ENCODE measurements at regions not wholly inside any gene's neighbourhood (a gene's known extent, or its start where the extent isn't known, plus 50 kb on each side); places are given as distances from the start of the nearest gene placed in this dataset.

GRCh38 chr19:28486473-28486872 lies 726.5 kb downstream of the UQCRFS1 start:
- no peak for DNase-seq

GRCh38 chr19:28485292-28485691 lies 727.7 kb downstream of the UQCRFS1 start:
- DNase-seq = peak in 1 of 3 donors; percentile 23

- DNase-seq = no peak
Measured at GRCh38 chr19:28483197-28483596, 729.8 kb downstream of the UQCRFS1 start.

GRCh38 chr19:28482221-28482620 lies 730.7 kb downstream of the UQCRFS1 start:
- no peak for DNase-seq

DNA sequence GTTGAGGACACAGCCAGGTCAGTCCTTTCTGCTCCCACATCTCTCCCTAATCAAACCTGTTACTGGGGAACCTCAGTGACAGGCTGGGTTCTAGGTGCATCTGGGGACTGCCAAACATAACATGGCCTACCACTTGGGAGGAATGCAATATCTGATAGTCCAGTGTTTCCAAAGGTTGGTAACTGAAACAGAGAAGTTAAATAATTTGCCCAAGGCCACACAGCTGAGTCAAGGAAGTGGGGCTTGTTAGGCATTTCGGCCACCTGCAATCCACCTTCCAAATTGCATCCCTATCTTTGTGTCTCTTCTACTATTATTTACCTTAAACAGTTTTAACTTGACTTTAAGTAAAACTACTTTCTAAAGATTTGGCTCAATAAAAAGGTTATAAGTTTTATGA lies 731.3 kb downstream of the UQCRFS1 start:
- no peak for DNase-seq

DNA sequence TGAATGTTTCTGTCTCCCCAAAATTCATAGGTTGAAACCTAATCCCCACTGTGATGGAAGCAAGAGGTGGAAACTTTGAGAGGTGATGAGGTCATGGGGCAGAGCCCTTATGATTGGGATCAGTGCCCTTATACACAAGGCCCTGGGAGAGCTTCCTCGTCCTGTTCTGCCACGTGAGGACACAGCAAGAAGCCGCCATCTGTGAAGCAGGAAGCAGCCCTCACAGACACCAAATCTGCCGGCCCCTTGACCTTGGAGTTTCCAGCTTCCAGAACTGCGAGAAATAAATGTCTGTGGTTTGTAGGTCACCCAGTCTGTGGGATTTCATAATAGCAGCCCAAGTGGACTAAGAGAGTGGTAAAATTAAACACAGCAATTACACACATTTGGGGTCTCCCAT lies 737.4 kb downstream of the UQCRFS1 start:
- DNase-seq = no peak

DNA sequence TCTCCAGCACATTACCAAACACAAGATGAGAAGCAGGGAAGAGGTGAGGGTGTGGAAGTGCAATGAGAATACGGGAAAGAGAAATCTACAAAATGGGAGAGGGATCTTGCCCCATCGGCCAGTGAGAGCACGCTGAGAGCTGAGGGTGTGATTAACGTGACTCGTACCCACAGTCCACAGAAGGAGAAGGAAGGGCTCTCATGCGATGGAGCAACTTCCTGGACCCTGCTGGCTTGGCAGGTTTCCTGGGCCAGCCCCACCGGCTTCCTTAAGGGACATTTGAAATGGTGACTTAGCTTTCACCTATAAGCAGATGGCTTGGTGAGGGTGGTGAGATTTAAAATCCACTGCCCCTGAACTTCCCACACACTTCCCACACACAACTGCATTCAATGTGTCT lies 740.1 kb downstream of the UQCRFS1 start:
- no peak for DNase-seq

DNA sequence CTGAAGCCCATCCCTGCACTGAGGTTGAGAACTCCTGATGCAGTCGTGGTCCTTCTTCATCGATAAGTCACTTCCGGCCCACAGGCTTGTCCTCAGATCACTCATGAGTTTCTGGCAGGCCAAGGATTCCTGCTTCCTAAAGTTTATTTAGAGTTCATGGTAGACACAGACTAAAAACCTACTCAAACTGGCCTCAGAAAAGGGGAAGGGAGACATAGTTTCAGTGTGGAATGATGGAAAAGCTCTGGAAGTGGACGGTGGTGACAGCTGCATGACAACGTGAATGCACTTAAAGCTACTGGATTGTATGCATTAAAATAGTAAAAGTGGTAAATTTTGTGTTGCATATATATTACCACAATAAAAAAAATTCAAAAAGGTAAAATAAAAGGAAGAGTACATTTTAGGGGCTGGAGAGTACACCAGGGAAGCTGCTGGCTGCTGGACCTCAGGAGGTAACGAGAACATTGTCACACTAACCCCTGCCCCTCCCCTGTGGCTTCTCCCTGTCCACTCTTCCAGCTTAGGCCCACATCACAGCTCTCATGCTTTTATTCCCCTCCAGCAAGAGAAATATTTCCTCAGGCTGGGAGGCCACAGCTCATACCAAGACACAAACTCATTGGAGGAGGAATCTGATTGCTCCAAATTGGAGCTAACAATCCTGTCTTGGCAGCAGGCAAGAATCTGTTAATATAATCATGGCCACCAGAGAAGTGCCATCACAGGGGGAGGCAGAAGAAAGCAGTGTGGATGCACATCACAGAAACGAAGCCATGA lies 741.0 kb downstream of the UQCRFS1 start:
- no peak for DNase-seq

GRCh38 chr19:28469544-28469943 lies 743.4 kb downstream of the UQCRFS1 start:
- DNase-seq = no peak

GRCh38 chr19:28468701-28469459 lies 744.1 kb downstream of the UQCRFS1 start:
- DNase-seq = peak in 2 of 3 donors; percentile 24 to 41

GRCh38 chr19:28466107-28467045 lies 746.6 kb downstream of the UQCRFS1 start:
- peak; percentile 26 to 56 (median 50) for DNase-seq

DNA sequence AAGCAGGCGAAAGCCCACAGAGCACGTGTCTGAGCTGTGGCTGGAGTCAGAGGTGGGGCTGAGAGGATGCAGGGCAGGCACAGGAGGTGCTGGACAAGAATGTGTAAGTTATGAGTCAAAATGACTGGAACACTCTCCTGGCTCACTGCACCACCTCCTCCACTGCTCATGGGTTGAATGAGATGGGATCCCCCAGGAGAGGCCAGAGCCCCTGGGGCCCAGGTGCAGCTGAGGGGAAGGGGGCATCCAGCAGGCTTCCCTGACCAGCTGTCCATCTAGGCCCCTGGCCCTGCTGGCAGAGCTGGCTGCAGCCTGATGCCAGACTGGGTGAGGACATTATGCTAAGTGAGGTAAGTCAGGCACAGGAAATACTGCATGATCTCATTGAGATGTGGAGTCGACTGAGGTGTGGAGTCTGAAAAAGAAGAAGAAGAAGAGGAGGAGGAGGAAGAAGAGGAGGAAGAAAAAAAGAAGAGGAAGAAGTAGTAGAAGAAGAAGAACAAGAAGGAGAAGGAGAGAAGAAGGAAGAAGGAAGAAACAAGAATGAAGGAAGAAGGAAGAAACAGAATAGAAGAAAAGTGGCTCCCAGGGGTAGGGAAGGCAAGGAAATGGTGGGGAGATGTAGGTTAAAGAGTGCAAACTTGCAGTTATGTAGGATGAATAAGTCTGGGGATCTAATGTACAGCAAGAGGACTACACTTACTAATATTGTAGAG lies 747.4 kb downstream of the UQCRFS1 start:
- DNase-seq = no peak

DNA sequence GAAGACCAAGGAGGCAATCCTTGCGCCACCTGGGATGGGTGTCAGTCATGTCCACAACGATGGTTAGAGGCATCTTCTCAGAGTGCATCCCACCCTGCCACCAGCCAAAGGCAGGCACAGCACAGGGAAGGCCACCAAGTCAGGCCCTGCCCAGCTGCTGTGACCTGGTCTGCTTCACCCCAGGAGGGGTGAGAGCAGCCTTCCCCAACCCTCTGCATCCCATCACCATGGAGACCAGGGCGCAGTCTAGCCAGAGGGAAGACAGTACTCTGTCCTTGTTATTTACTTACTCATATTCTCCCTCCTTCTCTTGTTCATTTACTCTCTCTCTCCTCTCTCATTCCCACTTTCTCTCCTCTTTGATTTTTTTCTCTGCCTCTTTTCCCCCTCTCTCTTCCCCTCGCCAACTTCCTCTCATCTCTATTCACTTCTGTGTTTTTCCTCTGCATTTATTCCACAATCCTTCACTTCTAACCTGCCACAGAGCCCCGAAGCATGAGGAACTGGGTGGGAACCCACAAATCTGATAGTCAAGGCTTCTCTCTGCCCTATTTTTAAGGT lies 749.4 kb downstream of the UQCRFS1 start:
- DNase-seq = no peak

DNA sequence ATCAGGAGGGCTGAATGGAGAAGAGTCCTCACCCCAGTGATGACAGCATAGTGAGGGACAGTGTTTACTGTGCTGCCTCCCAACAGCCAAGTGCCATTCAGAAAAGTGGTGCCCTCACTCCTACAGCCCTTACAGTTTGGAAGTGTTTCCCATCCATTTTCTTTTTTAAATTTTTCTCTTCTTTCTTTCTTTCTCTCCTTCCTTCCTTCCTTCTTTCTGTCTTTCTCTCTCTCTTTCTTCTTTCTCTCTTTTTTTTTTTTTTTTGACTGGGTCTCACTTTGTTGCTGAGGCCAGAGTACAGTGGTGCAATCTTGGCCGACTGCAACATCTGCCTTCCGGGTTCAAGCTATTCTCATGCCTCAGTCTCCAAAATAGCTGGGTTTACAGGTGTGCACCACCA lies 755.3 kb downstream of the UQCRFS1 start:
- no peak for DNase-seq

DNA sequence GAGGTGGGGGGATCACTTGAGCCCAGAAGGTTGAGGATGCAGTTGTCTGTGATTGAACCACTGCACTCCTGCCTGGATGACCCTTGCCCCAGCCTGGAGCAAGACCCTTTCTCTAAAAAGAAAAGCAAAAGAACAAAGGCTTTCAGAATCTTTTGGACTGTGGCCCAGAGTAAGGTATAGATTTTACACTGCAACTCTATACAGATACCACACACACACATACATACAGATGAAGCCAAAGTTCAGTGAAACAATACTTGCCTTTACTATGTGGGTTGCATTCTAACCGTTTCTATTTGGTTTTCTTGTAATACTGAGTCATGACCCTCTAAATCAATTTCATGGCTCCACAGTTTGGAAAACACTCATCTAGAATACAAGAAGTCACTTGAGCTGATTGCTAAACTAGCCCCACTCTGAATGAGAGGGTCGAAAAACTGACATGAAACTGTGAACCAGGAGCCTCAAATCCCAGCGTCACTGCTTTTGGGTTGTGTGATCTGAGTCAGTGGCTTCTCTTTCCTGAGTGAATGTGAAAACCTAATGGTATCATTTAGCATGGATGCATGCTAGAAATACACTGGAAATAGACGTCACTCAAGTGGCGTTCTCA lies 756.1 kb downstream of the UQCRFS1 start:
- DNase-seq = no peak

DNA sequence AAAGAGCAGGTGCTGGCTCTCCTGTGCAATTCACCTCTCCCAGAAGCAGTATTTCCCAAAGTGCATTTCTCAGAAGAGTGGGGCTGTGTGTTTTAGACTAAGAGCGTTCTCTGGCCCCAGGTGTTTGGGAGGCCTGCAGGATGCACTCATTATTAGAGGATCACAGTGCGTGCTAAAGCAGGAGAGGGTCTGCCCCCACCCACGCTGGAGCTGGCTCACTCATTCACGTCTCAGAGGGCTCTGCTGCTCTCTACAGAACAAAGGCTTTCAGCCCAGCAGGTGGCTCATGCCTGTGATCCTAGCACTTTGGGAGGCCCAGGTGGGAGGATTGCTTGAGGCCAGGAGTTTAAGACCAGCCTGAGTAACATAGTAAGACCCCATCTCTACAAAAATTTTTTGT lies 756.7 kb downstream of the UQCRFS1 start:
- no peak for DNase-seq

DNA sequence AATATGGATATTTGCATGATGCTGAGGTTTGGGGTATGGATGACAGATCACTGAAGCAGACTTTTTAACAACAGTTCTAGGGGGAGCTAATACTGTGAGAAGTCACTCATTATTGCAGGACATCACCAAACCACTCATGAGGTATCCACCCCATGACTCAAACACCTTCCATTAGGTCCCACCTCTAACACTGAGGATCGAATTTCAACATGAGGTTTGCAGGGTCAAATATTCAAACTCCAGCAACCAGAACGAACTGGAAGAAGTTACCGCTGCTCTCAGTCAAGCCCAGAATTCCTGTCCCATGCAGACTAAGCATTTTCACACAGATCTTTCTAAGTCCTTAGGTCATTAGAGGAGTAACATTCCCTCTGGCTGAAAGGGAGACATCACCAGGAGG lies 758.9 kb downstream of the UQCRFS1 start:
- DNase-seq = no peak

DNA sequence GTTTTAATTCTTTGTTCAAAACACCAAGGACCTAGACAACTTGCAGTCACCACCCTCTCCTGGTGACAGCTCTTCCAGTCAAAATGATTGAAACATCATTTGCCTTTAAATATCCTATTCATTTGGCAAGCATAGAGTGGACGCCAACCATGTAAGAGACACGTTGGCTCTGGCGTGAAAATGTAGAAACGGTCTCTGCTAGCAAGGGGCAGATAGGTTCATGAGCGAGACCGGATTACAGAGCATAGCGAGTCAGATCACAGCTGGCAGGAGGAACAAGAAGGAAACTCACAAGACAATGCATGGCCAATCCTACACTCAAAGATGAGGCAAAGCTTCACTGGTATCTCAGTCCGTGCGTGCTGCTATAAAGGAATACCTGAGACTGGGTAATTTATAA lies 759.5 kb downstream of the UQCRFS1 start:
- DNase-seq = no peak

- no peak for DNase-seq
Measured at GRCh38 chr19:28449803-28450202, 763.1 kb downstream of the UQCRFS1 start.

DNA sequence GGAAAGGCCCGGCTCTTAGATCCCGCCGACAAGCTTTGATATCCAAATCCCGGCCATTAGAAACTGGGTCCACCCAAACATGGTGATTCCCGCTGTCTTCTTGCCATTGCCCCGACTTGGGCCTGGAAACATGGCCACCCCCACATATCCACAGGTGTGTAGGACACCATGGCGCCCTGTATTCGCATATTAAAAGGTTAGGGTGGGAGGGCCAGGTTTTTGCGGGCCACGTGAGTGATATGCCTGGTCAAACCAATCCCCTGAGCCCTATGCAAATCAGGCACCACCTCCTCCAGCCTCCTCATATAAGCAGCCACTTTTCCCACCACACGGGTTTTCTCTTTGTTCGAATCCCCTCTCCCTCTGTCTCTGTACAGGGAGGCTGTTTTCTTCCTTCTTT lies 766.4 kb downstream of the UQCRFS1 start:
- no peak for DNase-seq

GRCh38 chr19:28445826-28446225 lies 767.1 kb downstream of the UQCRFS1 start:
- peak in 1 of 3 donors; percentile 42 for DNase-seq

Data from muscle of back (tissue), 3 donors.